ENCODE measurements at regions not wholly inside any gene's neighbourhood (a gene's known extent, or its start where the extent isn't known, plus 50 kb on each side); places are given as distances from the start of the nearest gene placed in this dataset.

- Histone ChIP-seq H3K27me3 (no peaks in the 10 kb centered on the region), H3K4me1 (no peaks in the 10 kb centered on the region), H3K36me3 (no peaks in the 10 kb centered on the region), H3K27ac (no peak overlapping the region), H3K4me3 (no peak overlapping the region), H3K9me3 (no peaks in the 10 kb centered on the region)
- intact Hi-C loops (cut with DNase I) = no loop called here
- TF ChIP-seq CTCF (IDR thresholded peaks at IDR 0.05) = no peak
- ATAC-seq (no peak), DNase-seq (no peak)
Observed at GRCh38 chrX:20383477-20383876, 116.8 kb upstream of the RPS6KA3 start.

- no peak for ATAC-seq
- TF ChIP-seq CTCF (IDR thresholded peaks at IDR 0.05) = no peak
- Histone ChIP-seq H3K4me1 (no peaks in the 10 kb centered on the region), H3K36me3 (no peaks in the 10 kb centered on the region), H3K9me3 (no peaks in the 10 kb centered on the region), H3K27ac (no peak overlapping the region), H3K4me3 (no peak overlapping the region), H3K27me3 (no peaks in the 10 kb centered on the region)
- intact Hi-C loops (cut with DNase I) = no loop called here
- no peak for DNase-seq
Observed at GRCh38 chrX:20382518-20383297, 116.0 kb upstream of the RPS6KA3 start.

GRCh38 chrX:20382082-20382481, 115.4 kb upstream of the RPS6KA3 start:
- DNase-seq (no peak), ATAC-seq (no peak)
- TF ChIP-seq CTCF (IDR thresholded peaks at IDR 0.05) = no peak
- H3K36me3 ChIP-seq = no peaks in the 10 kb centered on the region
- no peak overlapping the region for H3K27ac ChIP-seq
- no peaks in the 10 kb centered on the region for H3K9me3 ChIP-seq
- H3K4me1 ChIP-seq = no peaks in the 10 kb centered on the region
- intact Hi-C loops (cut with DNase I) = no loop called here
- H3K4me3 ChIP-seq = no peak overlapping the region
- H3K27me3 ChIP-seq = no peaks in the 10 kb centered on the region

- Histone ChIP-seq H3K27me3 (no peaks in the 10 kb centered on the region), H3K27ac (no peak overlapping the region), H3K4me1 (peaks cover 4% of the 10 kb centered on the region), H3K9me3 (no peaks in the 10 kb centered on the region), H3K36me3 (no peaks in the 10 kb centered on the region), H3K4me3 (no peak overlapping the region)
- intact Hi-C loops (cut with DNase I) = no loop called here
- ATAC-seq = peak; percentile 52
- TF ChIP-seq CTCF (IDR thresholded peaks at IDR 0.05) = no peak
- DNase-seq = no peak
Observed at GRCh38 chrX:20378233-20378920, 111.7 kb upstream of the RPS6KA3 start.

- Histone ChIP-seq H3K9me3 (no peaks in the 10 kb centered on the region), H3K36me3 (no peaks in the 10 kb centered on the region), H3K4me1 (peaks cover 4% of the 10 kb centered on the region), H3K27ac (peak overlapping the region; percentile 68), H3K27me3 (no peaks in the 10 kb centered on the region), H3K4me3 (no peak overlapping the region)
- TF ChIP-seq CTCF (IDR thresholded peaks at IDR 0.05) = no peak
- ATAC-seq (peak; percentile 33), DNase-seq (no peak)
- intact Hi-C loops (cut with DNase I) = no loop called here
Observed at GRCh38 chrX:20374900-20375438, 108.3 kb upstream of the RPS6KA3 start.

Data from upper lobe of right lung (tissue), 1 donor.